ENCODE measurements at regions not wholly inside any gene's neighbourhood (a gene's known extent, or its start where the extent isn't known, plus 50 kb on each side); places are given as distances from the start of the nearest gene placed in this dataset.

- no peak for TF ChIP-seq CTCF (conservative IDR thresholded peaks at IDR 0.05; ENCODE audit: low read depth, low read length)
- no peak overlapping the region for H3K4me3 ChIP-seq (ENCODE audit: low read length)
- no peak for DNase-seq (ENCODE audit: low read depth)
These were observed 150.0 kb upstream of the FTMT start for GRCh38 chr5:121701731-121702130.

- TF ChIP-seq CTCF (conservative IDR thresholded peaks at IDR 0.05; ENCODE audit: low read depth, low read length): no peak
- H3K4me3 ChIP-seq (ENCODE audit: low read length): no peak overlapping the region
These were observed 149.0 kb upstream of the FTMT start for GRCh38 chr5:121702682-121703081.

GRCh38 chr5:121704291-121704690 is 147.4 kb upstream of the FTMT start:
- DNase-seq (ENCODE audit: low read depth): no peak
- no peak overlapping the region for H3K4me3 ChIP-seq (ENCODE audit: low read length)
- TF ChIP-seq CTCF (conservative IDR thresholded peaks at IDR 0.05; ENCODE audit: low read depth, low read length): no peak

More at GRCh38 chr5:121702682-121703081, 149.0 kb upstream of the FTMT start:
- DNase-seq (ENCODE audit: low read depth): no peak

- TF ChIP-seq CTCF (conservative IDR thresholded peaks at IDR 0.05; ENCODE audit: low read depth, low read length): no peak
- H3K4me3 ChIP-seq (ENCODE audit: low read length): no peak overlapping the region
These were observed 145.0 kb upstream of the FTMT start for GRCh38 chr5:121706686-121707085.

GRCh38 chr5:121707178-121707577 is 144.5 kb upstream of the FTMT start:
- DNase-seq (ENCODE audit: low read depth): no peak
- TF ChIP-seq CTCF (conservative IDR thresholded peaks at IDR 0.05; ENCODE audit: low read depth, low read length): no peak
- no peak overlapping the region for H3K4me3 ChIP-seq (ENCODE audit: low read length)

More at GRCh38 chr5:121706686-121707085, 145.0 kb upstream of the FTMT start:
- DNase-seq (ENCODE audit: low read depth): no peak

- no peak for DNase-seq (ENCODE audit: low read depth)
- no peak for TF ChIP-seq CTCF (conservative IDR thresholded peaks at IDR 0.05; ENCODE audit: low read depth, low read length)
- H3K4me3 ChIP-seq (ENCODE audit: low read length): no peak overlapping the region
These were observed 140.3 kb upstream of the FTMT start for GRCh38 chr5:121711416-121711815.

- DNase-seq (ENCODE audit: low read depth): no peak
- no peak overlapping the region for H3K4me3 ChIP-seq (ENCODE audit: low read length)
- TF ChIP-seq CTCF (conservative IDR thresholded peaks at IDR 0.05; ENCODE audit: low read depth, low read length): no peak
These were observed 132.4 kb upstream of the FTMT start for GRCh38 chr5:121719255-121719654.
